ENCODE measurements at regions not wholly inside any gene's neighbourhood (a gene's known extent, or its start where the extent isn't known, plus 50 kb on each side); places are given as distances from the start of the nearest gene placed in this dataset.

GRCh38 chr6:14277405-14277930 lies 159.9 kb downstream of the CD83 start:
- TF ChIP-seq ZBTB33 (IDR thresholded peaks at IDR 0.05; ENCODE audit: borderline replicate concordance, low read depth) (no peak), CTCF (IDR thresholded peaks at IDR 0.05) (no peak)
- TF ChIP-seq, protein P1, sequence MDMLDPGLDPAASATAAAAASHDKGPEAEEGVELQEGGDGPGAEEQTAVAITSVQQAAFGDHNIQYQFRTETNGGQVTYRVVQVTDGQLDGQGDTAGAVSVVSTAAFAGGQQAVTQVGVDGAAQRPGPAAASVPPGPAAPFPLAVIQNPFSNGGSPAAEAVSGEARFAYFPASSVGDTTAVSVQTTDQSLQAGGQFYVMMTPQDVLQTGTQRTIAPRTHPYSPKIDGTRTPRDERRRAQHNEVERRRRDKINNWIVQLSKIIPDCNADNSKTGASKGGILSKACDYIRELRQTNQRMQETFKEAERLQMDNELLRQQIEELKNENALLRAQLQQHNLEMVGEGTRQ (IDR thresholded peaks at IDR 0.05; ENCODE audit: borderline replicate concordance, low read depth, low read length), result no peak

All from SK-N-SH (cell line).